ENCODE measurements at regions not wholly inside any gene's neighbourhood (a gene's known extent, or its start where the extent isn't known, plus 50 kb on each side); places are given as distances from the start of the nearest gene placed in this dataset.

DNA sequence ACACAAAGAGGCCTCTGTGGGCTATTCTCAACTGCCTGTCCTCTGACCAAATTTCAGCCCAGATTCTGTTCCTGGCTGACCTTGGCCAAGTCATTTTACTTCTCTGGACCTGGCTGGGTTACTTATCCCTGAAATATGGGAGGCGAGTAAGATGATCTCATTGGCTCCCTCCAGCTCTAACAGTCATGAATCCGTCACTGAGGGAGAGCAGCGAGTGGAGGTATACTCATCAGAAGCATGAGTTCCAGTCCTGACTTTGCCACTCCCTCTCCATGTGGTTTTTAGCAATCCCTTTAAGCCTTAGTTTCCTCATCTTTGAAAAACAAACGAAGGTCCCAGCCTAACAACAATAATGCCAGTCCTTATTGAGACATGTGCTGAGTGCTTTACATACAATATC is 63.5 kb downstream of the CCDC185 start:
- TF ChIP-seq, protein P1, sequence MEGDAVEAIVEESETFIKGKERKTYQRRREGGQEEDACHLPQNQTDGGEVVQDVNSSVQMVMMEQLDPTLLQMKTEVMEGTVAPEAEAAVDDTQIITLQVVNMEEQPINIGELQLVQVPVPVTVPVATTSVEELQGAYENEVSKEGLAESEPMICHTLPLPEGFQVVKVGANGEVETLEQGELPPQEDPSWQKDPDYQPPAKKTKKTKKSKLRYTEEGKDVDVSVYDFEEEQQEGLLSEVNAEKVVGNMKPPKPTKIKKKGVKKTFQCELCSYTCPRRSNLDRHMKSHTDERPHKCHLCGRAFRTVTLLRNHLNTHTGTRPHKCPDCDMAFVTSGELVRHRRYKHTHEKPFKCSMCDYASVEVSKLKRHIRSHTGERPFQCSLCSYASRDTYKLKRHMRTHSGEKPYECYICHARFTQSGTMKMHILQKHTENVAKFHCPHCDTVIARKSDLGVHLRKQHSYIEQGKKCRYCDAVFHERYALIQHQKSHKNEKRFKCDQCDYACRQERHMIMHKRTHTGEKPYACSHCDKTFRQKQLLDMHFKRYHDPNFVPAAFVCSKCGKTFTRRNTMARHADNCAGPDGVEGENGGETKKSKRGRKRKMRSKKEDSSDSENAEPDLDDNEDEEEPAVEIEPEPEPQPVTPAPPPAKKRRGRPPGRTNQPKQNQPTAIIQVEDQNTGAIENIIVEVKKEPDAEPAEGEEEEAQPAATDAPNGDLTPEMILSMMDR (IDR thresholded peaks at IDR 0.05; ENCODE audit: insufficient read depth, low read depth, low read length), result no peak
- no peak for TF ChIP-seq EZH2 (IDR thresholded peaks at IDR 0.05; ENCODE audit: insufficient read depth, low read length)

All from astrocyte (in vitro differentiated cells and primary cell).